ENCODE measurements at regions not wholly inside any gene's neighbourhood (a gene's known extent, or its start where the extent isn't known, plus 50 kb on each side); places are given as distances from the start of the nearest gene placed in this dataset.

GRCh38 chr1:221083902-221084301 is 204.7 kb downstream of the HLX start:
- no peak for TF ChIP-seq CTCF (IDR thresholded peaks at IDR 0.05; ENCODE audit: unreplicated experiment)
- Mint-ChIP-seq H3K36me3 (ENCODE audit: low read depth, unreplicated experiment) (no peaks in the 10 kb centered on the region), H3K4me1 (ENCODE audit: unreplicated experiment) (no peaks in the 10 kb centered on the region), H3K27me3 (ENCODE audit: unreplicated experiment) (peaks cover 2% of the 10 kb centered on the region), H3K27ac (ENCODE audit: unreplicated experiment) (no peak overlapping the region), H3K9me3 (ENCODE audit: unreplicated experiment) (no peaks in the 10 kb centered on the region), H3K4me3 (ENCODE audit: unreplicated experiment) (no peak overlapping the region)
- no peak for DNase-seq (ENCODE audit: low spot score)

- no peaks in the 10 kb centered on the region for H3K4me1 Mint-ChIP-seq (ENCODE audit: unreplicated experiment)
- no peak for TF ChIP-seq CTCF (IDR thresholded peaks at IDR 0.05; ENCODE audit: unreplicated experiment)
- H3K27ac Mint-ChIP-seq (ENCODE audit: unreplicated experiment) = no peak overlapping the region
- H3K9me3 Mint-ChIP-seq (ENCODE audit: unreplicated experiment) = no peaks in the 10 kb centered on the region
- no peak overlapping the region for H3K4me3 Mint-ChIP-seq (ENCODE audit: unreplicated experiment)
- H3K27me3 Mint-ChIP-seq (ENCODE audit: unreplicated experiment) = peaks cover 2% of the 10 kb centered on the region
- no peaks in the 10 kb centered on the region for H3K36me3 Mint-ChIP-seq (ENCODE audit: low read depth, unreplicated experiment)
- no peak for DNase-seq (ENCODE audit: low spot score)
These were observed 205.4 kb downstream of the HLX start for GRCh38 chr1:221084681-221085080.

GRCh38 chr1:221085701-221086375 is 206.6 kb downstream of the HLX start:
- Mint-ChIP-seq H3K4me3 (ENCODE audit: unreplicated experiment) (no peak overlapping the region), H3K27me3 (ENCODE audit: unreplicated experiment) (no peaks in the 10 kb centered on the region), H3K27ac (ENCODE audit: unreplicated experiment) (no peak overlapping the region), H3K36me3 (ENCODE audit: low read depth, unreplicated experiment) (no peaks in the 10 kb centered on the region), H3K4me1 (ENCODE audit: unreplicated experiment) (no peaks in the 10 kb centered on the region), H3K9me3 (ENCODE audit: unreplicated experiment) (no peaks in the 10 kb centered on the region)
- DNase-seq (ENCODE audit: low spot score) = no peak
- TF ChIP-seq CTCF (IDR thresholded peaks at IDR 0.05; ENCODE audit: unreplicated experiment) = no peak

GRCh38 chr1:221087919-221088318 is 208.7 kb downstream of the HLX start:
- Mint-ChIP-seq H3K27me3 (ENCODE audit: unreplicated experiment) (no peaks in the 10 kb centered on the region), H3K27ac (ENCODE audit: unreplicated experiment) (no peak overlapping the region), H3K36me3 (ENCODE audit: low read depth, unreplicated experiment) (no peaks in the 10 kb centered on the region), H3K9me3 (ENCODE audit: unreplicated experiment) (no peaks in the 10 kb centered on the region), H3K4me1 (ENCODE audit: unreplicated experiment) (no peaks in the 10 kb centered on the region), H3K4me3 (ENCODE audit: unreplicated experiment) (no peak overlapping the region)
- no peak for DNase-seq (ENCODE audit: low spot score)
- no peak for TF ChIP-seq CTCF (IDR thresholded peaks at IDR 0.05; ENCODE audit: unreplicated experiment)

- Mint-ChIP-seq H3K9me3 (ENCODE audit: unreplicated experiment) (no peaks in the 10 kb centered on the region), H3K4me1 (ENCODE audit: unreplicated experiment) (no peaks in the 10 kb centered on the region), H3K27ac (ENCODE audit: unreplicated experiment) (no peak overlapping the region), H3K27me3 (ENCODE audit: unreplicated experiment) (no peaks in the 10 kb centered on the region), H3K36me3 (ENCODE audit: low read depth, unreplicated experiment) (no peaks in the 10 kb centered on the region), H3K4me3 (ENCODE audit: unreplicated experiment) (no peak overlapping the region)
- no peak for TF ChIP-seq CTCF (IDR thresholded peaks at IDR 0.05; ENCODE audit: unreplicated experiment)
- no peak for DNase-seq (ENCODE audit: low spot score)
These were observed 210.0 kb downstream of the HLX start for GRCh38 chr1:221089273-221089672.

Data from endothelial cell (in vitro differentiated cells).